ENCODE measurements at regions not wholly inside any gene's neighbourhood (a gene's known extent, or its start where the extent isn't known, plus 50 kb on each side); places are given as distances from the start of the nearest gene placed in this dataset.

GRCh38 chr4:14841801-14842768 is 160.2 kb upstream of the CPEB2 start:
- TF ChIP-seq, protein P1, sequence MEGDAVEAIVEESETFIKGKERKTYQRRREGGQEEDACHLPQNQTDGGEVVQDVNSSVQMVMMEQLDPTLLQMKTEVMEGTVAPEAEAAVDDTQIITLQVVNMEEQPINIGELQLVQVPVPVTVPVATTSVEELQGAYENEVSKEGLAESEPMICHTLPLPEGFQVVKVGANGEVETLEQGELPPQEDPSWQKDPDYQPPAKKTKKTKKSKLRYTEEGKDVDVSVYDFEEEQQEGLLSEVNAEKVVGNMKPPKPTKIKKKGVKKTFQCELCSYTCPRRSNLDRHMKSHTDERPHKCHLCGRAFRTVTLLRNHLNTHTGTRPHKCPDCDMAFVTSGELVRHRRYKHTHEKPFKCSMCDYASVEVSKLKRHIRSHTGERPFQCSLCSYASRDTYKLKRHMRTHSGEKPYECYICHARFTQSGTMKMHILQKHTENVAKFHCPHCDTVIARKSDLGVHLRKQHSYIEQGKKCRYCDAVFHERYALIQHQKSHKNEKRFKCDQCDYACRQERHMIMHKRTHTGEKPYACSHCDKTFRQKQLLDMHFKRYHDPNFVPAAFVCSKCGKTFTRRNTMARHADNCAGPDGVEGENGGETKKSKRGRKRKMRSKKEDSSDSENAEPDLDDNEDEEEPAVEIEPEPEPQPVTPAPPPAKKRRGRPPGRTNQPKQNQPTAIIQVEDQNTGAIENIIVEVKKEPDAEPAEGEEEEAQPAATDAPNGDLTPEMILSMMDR (IDR thresholded peaks at IDR 0.05; ENCODE audit: unreplicated experiment) = no peak
- no peaks in the 10 kb centered on the region for H3K9me3 Mint-ChIP-seq (ENCODE audit: unreplicated experiment)

DNA sequence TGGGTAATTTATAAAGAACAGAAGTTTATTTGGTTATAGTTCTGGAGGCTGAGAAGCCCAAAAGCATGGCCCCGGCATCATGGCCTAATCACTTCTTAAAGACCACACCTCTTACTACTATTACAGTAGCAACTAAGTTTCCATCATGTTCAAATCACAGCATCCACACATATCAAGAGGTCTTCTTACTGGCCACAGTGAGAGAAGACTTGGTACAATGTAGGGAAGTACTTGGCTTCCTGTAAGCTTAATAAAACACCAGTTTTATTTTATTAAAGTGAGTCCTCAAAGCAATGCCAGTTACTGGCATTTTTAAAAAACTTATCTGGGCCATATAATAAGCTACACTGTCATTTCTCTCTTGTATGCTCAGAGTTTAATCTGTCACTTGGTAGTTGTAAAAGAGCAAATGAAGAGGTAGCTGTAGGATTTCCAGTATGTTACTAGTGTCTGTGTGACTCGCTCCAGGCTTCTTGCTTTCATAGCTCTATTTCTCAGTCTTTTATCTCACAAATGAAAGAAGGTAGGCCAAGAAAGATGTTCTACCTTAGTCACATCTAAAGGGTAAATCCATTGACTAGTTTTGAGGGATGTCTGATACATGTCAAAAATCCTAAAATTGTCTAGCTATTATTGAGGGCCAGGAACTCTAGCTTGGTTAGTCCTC is 159.2 kb upstream of the CPEB2 start:
- DNase-seq (ENCODE audit: low spot score) = no peak
- TF ChIP-seq, protein P1 (IDR thresholded peaks at IDR 0.05; ENCODE audit: unreplicated experiment) = no peak
- H3K36me3 Mint-ChIP-seq (ENCODE audit: low read depth, unreplicated experiment) = no peaks in the 10 kb centered on the region
- H3K4me3 Mint-ChIP-seq (ENCODE audit: unreplicated experiment) = no peak overlapping the region
- H3K27me3 Mint-ChIP-seq (ENCODE audit: unreplicated experiment) = no peaks in the 10 kb centered on the region
- no peak overlapping the region for H3K27ac Mint-ChIP-seq (ENCODE audit: unreplicated experiment)
- H3K4me1 Mint-ChIP-seq (ENCODE audit: unreplicated experiment) = no peaks in the 10 kb centered on the region
- no peaks in the 10 kb centered on the region for H3K9me3 Mint-ChIP-seq (ENCODE audit: unreplicated experiment)

More at GRCh38 chr4:14841801-14842768, 160.2 kb upstream of the CPEB2 start:
- Mint-ChIP-seq H3K36me3 (ENCODE audit: low read depth, unreplicated experiment) (no peaks in the 10 kb centered on the region), H3K4me3 (ENCODE audit: unreplicated experiment) (no peak overlapping the region), H3K27me3 (ENCODE audit: unreplicated experiment) (no peaks in the 10 kb centered on the region), H3K27ac (ENCODE audit: unreplicated experiment) (no peak overlapping the region), H3K4me1 (ENCODE audit: unreplicated experiment) (no peaks in the 10 kb centered on the region)
- DNase-seq (ENCODE audit: low spot score) = no peak

DNA sequence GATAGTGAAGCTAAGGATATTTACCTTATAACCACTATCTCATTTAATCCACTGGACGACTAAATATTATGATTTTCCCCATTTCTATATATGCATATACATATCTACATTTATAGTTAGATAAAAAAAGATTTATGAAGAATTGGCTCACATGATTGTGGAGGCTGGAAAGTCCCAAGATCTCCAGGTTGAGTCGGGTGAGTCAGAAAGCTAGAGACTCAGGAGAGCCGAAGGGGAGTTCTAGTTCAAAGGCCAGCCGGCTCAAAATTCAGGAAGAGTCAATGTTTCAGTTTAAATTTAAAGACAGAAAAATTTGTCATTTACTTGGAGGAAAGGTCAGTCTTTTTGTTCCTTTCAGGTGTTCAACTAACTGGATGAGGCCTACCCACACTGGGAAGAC is 158.2 kb upstream of the CPEB2 start:
- Mint-ChIP-seq H3K9me3 (ENCODE audit: unreplicated experiment) (no peaks in the 10 kb centered on the region), H3K27me3 (ENCODE audit: unreplicated experiment) (no peaks in the 10 kb centered on the region), H3K36me3 (ENCODE audit: low read depth, unreplicated experiment) (no peaks in the 10 kb centered on the region), H3K4me3 (ENCODE audit: unreplicated experiment) (no peak overlapping the region), H3K4me1 (ENCODE audit: unreplicated experiment) (no peaks in the 10 kb centered on the region), H3K27ac (ENCODE audit: unreplicated experiment) (no peak overlapping the region)
- TF ChIP-seq, protein P1 (IDR thresholded peaks at IDR 0.05; ENCODE audit: unreplicated experiment) = no peak
- DNase-seq (ENCODE audit: low spot score) = no peak

DNA sequence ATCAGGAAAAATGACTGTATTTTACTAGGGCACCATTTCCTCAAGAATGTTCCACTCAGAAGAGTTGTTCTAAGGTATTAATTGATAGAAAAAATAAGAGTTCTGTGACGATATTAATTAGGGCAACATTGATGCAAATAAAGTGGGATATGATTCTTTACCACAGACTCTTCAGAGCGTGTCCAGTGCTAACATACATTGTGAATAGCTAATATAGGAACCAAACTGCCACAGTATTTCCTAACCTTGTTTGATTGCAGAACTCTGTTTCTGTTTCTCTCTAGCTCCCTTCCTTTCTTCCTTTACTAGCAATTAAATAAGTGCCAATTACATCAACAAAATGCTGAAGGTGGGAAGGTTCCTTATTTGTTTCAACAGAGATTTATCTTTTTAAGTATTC is 154.1 kb upstream of the CPEB2 start:
- DNase-seq (ENCODE audit: low spot score) = no peak
- no peaks in the 10 kb centered on the region for H3K4me1 Mint-ChIP-seq (ENCODE audit: unreplicated experiment)
- H3K27me3 Mint-ChIP-seq (ENCODE audit: unreplicated experiment) = no peaks in the 10 kb centered on the region
- TF ChIP-seq, protein P1 (IDR thresholded peaks at IDR 0.05; ENCODE audit: unreplicated experiment) = no peak
- no peaks in the 10 kb centered on the region for H3K36me3 Mint-ChIP-seq (ENCODE audit: low read depth, unreplicated experiment)
- no peaks in the 10 kb centered on the region for H3K9me3 Mint-ChIP-seq (ENCODE audit: unreplicated experiment)
- H3K4me3 Mint-ChIP-seq (ENCODE audit: unreplicated experiment) = no peak overlapping the region
- no peak overlapping the region for H3K27ac Mint-ChIP-seq (ENCODE audit: unreplicated experiment)
